ENCODE measurements at regions not wholly inside any gene's neighbourhood (a gene's known extent, or its start where the extent isn't known, plus 50 kb on each side); places are given as distances from the start of the nearest gene placed in this dataset.
A peak's percentile ranks its signal among the peaks of the same experiment; 100 is the strongest.

DNA sequence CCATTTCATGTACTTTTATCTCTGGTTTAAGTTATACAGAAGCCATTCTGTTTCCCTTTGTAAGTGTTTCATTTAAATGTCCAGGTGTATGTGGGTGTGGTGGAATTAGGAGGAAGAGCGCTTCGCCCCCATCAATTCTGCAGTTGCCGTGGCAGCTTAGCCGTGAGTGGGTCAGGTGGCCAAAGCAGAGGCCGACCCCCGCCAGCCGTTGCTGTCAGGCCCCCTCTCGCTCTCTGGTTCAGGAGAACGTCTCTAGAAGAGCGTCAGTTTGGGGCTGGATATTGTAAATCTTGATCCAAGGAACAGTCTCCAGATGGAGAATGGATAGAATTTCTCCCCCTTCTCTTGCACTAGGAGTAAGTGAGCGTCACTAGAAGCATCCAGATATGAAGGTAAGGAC, 367.4 kb downstream of the FOXA2 start:
- no peak for DNase-seq

DNA sequence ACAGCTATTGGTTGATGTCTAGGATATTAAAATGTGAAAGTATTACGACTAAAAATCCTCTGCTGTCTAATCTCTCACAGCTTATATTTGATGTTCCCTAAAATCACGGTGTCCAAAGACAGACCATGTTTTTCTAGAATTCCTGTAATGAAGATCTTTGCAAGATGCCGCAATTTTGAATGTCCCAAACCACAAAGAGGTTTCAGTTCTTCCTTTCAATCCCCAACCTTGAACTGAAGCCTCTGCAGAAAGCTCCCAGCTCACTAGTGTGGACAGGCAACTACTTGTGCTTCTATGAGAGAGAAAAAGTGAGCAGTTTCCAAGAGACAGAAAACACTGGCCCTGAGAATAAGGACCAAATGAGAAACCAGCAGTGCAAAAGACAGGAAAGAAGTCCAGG, 370.1 kb downstream of the FOXA2 start:
- DNase-seq: no peak

DNA sequence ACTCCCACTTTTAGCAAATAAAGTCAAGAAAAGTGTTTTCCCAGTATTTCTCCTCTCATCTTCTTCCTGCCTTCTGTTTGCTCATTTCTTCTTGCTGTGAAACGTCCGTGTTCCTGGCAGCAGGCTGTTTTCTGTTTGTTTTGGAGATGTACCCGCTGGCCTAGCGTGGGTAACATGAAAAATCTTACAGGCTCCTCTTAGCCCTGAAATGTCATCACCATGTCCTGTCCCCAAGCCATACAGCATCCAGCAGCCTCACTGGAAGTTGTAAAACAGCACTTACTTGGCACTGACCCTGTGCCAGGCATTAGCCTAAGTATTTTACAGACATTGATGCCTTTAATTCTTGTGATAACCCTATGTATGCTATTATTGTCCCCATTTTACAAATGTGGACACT, 371.1 kb downstream of the FOXA2 start:
- DNase-seq: no peak

DNA sequence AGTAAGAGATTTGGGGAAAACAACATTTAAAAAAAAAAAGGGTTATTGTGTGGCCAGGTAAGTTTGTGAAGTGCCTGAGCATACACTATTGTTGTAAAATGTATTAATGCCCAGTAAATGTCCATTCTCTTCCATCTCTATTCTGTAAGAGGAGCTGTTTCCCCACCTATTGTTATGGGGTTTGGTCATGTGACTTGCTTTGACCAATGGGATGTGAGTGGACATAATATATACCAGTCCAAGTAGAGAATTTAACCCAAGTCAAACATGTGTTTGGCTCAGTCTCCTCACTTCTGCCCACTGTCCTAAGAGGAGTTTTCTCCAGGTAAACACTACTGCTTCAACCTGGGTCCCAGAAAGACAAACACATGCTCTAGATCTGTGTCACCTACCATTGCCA, 377.1 kb downstream of the FOXA2 start:
- no peak for DNase-seq

DNA sequence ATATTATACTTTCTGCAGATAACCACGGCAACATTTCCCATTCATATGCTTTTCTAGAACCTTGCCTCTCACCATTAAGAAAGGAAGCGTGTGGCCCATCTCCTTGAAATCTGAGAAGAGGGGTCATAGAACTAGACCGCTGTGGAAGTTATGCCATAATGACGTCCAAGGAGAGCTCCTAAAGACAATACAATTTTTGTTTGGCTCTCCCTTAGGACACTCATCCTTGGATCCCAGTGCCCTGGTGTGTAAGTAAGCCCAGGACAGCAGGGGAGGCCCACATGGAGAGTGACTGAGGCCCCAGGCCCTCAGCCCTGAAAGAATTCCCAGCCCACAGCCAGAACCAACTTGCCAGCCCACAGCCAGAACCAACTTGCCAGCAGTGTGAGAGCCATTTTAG, 379.6 kb downstream of the FOXA2 start:
- no peak for DNase-seq

DNA sequence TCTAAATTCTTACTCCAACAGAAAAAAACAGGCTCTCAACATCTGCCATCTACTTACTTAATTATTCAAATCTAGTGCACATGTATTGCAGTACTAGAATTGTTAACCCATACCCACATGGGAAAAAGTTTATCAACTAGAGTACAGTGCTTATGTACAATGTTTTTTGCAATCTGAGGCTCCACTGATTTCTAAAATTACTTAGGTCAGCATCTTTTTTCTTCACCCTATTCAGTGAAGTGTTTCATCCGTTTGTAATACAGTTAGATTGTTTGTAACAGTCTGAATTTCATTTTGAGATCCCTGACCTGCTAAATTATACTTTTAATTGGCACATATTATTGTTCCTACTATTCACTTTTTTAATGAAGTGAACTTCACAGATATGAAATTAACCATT, 402.2 kb downstream of the FOXA2 start:
- no peak for DNase-seq

DNA sequence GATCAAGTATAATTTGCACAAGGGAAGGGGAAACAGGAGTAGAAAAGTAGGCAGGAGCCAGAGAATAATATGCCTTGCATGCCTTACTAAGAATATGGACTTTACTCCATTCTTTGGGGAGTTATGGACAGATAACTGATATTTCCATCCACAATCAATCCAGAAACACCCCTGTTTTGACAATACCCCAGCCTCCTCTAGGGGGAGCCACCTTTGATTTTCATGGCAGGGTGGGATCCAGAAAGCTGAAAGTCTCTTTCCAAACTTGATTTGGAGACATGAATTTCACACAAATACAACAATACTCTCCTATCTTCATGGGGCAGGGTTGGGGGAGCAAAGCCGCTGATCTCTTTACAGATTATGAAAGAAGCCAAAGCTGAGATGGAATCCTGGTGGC, 404.1 kb downstream of the FOXA2 start:
- no peak for DNase-seq

DNA sequence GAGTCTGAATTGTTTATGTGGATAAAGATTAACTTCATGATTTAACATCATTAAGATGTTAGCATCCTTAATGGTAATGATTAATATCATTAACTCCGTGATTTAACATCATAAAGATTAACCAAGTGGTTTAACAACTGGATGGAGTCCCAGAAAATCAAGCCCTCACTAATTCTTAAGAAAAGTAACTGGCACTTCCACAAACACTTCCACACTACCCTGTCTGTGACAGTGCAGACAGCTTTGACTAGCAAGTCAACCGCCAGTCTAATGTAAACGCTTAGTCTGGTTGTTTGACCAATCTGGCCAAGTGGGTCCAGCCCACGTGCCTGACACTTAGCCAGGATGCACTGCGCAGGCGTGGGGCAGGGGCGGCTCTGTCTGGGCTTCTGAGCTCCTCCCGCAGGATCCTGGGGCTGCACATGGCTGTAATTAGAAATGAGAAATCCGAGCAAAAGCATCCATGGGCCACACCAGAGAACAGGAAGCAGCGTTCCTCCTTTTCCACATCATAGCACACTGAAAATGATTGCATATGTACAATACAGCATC, 424.2 kb downstream of the FOXA2 start:
- no peak for DNase-seq

DNA sequence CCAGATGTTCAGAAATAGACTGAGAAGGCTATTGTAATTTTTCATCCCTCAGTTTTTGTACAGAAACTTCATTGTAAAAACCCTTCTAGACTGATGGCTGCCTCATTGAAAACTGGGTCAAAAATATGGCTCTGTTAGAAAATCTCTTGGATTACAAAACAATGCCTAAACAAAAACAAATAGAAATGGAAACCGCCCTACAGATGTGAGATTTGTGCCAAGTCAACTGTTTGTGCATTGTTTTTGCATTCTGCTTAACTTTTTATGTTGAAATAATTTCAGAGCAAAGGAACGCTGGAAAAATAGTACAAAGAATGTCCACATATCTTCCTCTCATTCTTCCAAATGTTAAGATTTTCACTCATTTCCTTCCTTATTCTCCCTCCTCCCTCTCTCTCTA, 425.1 kb downstream of the FOXA2 start:
- no peak for DNase-seq

DNA sequence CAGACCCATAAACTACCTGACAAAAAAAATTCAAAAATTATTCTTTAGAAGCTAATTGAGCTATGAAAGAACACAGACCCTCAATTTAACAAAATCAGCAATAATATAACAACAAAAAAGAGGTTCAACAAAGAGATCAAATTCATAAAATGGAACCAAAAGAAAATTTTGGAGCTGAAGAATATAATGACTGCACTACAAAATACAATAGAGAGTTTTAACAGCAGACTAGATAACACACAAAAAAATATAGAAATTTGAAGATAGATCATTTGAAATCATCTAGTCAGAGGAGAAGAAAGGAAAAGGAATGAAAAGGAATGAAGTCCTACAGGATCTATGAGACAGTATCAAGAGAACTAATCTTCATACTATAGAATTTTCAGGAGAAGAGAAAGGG, 422.1 kb downstream of the PAX1 start:
- no peak for DNase-seq

DNA sequence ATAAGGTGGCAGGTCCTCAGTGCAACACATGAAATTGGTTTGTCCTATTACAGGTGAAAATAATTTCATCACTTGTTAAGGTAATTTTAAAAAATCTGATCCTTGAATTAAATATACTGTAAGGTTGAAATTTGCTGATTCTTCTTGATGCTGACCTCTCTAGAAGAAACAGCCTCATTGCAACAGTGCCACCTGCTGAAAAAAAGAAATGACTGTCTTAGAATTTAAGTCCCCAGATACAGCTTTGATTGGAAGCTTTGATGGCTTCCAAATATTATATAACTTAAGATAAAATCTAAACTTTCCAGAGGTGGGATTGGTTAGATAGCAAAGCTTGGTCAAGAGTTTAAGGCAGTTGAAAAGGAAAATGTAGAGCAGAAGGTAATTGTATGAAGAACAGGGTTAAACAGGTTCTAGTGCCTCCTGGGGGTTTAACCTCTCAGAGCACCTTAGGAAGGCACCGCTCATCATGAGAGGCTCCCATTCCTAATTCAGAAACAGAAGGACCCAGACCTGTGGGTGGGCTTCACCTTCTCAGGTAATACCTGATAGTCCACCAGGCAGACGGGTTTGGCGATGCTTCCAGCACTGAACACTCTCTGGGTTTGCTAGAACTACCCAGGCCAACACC, 401.0 kb downstream of the PAX1 start:
- DNase-seq: peak in 1 of 2 experiments; percentile 9

DNA sequence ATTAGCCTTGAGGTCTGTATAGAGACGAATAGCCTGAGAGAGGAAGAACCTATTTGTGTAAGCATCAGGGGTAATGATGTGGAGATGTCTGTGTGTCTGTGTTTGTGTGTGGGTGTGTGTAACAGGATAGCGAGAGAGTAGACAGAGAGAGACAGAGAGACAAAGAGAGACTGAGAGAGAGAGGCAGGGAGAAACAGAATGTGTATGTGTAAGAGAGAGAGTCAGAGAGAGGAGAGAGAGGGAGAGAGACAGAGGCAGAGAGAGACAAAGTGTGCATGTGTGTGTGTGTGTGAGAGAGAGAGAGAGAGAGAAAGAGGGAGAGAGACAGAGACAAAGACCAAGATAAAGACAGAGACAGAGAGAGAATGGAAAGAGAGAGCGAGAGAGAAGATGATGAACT, 396.1 kb downstream of the PAX1 start:
- DNase-seq: no peak

DNA sequence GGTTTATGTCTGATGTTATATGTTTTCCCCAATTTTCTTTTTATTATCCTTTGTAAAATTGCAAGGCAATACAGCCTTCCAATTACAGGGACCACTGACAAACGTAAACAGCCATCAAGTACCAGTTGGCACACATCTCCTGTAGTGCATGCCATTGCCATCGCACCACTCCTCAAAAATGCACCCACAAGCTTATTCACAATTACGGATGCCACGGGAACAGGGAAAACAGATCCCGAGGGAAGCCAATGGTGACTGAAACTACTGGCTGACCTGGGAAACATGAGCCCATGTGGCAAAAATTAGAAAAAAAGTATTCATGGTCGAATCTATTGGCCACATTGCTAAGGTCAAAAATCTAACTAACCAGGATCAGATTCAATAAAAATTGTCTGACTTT, 395.2 kb downstream of the PAX1 start:
- DNase-seq: no peak

DNA sequence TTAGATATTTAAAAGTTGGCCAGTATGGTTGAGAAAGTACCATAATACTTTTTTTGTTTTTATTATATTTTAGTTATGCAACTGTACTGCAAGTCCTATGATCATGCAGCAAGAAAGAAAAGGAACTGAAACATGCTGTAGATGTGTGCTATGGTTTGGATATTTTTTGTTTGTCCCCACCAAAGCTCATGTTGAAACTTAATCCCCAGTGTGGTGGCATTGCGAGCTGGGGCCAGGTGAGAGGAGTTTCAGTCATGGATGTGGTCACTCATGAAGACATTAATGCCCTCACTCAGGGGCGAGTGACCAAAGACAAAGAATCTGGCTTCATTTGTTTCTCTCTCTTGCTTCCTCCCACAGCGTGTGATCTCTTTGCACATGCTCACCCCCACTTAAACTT, 393.9 kb downstream of the PAX1 start:
- no peak for DNase-seq

DNA sequence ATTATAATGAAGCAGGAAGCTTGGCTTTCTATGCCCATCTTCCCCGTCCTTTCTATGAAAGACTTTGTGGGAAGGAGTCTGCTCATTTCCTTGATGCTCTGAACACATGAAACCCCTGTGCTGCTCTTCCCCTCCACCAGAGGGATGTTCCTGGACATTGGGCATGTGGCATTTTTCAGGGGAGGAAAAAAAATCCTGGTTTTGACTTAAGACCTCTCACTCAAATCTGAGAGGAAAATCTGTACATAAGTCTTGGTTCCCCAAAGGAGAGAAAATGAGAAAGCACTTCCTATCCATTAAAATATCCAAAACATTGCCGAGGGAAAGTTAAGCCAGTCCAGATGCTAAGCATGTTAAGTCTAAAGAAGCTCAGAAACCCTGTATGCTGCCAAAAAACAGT, 393.0 kb downstream of the PAX1 start:
- DNase-seq: no peak

DNA sequence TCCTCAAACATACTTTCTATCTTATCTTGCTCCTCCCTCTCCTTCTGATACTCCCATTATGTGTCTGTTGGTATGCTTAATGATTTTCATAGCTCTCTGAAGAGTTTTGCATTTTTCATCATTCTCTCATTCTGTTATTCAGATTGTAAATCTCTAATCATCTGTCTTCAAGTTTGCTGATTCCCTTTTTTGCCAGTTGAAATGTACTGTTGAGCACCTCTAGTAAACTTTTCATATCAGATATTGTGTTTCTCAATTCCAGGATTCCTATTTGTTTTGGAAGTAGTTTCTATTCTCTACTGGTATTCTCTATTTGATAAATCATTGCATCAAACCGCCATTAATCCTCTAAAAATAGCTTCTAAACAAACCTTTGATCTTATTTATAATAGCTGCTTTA, 387.7 kb downstream of the PAX1 start:
- DNase-seq: no peak

DNA sequence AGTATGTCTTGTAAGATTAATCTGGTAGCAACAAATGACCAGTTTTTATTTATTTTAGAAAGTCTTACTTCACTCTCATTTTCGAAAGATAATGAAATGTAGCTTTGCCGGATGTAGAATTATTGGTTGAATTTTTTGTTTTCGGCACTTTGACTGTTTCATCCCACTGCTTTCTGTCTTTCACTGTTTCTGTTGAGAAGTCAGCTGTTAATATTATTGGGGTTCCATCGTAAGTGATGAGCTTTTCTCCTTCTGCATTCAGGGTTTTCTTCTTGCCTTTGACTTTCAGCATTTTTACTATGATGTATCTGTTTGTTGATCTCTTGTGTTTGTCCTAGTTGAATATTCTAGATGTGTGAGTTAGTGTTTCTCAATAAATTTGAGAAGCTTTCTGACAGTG, 383.4 kb downstream of the PAX1 start:
- no peak for DNase-seq

DNA sequence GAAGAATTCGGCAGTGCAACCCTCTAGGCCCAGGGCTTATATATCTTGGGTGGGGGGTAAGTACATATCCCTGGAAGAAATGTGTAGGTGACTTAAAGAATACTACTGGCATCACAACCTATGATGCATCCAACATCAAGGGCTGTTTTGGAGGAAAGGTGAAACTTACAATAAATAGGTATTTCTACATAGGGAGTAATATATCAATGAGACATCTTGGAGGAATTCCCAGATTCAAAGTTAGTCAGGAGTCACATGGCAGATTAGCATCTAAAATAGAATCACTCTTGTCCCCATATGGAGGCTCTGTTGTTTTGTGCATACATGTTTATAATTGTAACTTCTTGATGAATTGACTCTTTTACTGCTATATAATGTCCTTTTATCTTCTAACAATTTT, 375.5 kb downstream of the PAX1 start:
- DNase-seq: no peak

DNA sequence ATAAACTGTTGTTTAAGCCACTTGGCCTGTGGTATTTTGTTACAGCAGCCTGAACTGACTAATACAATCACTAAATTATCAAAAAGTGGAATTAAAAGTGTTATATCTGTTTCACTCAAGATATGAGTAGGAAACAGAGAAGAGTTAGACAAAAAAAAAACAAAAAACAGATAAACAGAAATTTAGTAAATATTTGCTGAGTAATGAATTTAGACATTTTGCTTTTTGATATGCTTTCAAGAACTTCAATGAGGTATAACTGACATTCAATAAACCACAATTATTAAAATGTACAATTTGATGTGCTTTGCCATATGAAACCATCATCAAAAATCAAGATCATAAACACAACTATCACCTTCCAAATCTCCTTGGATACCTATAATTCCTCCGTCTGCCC, 369.2 kb downstream of the PAX1 start:
- no peak for DNase-seq

DNA sequence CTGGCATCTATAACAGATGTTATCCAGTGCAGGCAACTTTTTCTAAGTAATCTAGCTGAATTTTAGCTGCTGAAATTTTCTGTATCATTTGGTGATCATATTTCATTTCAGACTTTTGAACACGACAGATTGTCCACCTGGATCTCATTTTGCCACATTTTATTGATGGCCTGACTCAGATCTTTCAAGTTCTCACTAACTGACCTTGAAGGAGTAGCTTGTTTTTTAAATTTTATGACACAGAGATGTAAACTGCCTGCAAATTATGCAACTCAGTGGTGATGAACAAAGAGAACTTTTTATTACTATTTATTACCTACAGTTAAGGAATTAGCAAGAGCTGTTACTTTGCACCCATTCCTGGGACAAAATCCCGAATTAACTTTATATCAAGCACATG, 366.4 kb downstream of the PAX1 start:
- no peak for DNase-seq

DNA sequence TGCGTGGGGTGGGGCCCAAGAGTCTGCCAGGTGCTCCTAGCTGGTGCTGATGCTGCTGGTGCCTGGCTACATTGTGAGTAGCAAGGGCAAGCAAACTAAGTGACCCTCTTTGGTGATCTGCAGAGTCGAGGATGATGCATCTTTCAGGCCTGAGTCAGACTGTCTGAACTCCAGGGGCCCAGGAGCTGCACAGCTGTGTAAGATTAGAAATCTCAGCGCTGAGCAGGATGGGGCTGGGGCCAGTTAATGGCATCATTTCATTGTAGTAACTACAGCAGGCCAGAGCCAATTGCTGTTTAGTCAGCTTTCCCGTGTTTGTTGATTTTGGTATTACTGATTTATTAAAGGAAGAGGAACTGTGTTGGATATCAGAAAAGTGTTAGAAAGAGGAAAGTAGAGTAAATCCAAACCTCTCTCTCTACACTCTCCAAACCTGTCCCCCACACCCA, 365.2 kb downstream of the PAX1 start:
- DNase-seq: no peak

DNA sequence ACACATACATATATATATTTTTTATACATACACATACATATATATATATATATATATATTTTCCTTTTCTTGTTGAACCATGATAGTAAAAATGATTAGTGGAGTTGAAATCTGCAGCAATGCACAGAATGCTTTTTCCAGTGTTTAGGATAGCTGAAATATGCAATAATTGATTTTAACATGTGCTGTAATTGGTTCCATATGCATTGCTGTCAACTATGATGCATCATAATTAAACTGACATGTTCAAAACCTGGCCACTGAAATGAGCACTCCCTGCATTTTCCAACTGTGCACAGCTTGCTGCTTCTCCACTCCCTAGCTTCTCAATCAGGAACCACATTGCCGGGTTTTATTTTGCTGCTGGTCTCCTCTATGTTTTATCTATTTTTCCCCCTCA, 358.3 kb downstream of the PAX1 start:
- no peak for DNase-seq

DNA sequence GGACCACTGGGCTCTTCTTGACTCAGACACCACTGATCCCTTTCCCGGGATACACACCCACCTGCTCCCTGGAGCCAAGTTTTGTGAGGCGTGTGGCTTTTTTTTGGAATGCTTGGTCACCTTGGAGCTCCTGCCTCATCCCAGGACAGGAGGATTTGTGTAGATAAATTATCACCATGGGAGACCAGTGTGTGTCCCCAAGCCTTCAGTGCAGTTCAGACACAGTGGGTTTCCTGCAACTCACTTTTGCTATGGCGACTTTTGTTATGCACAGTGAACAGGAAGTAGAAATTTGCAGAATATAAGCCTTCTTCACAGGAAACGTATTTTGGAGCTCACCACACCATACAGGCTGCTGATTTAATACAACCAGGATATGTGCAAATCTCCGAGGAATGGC, 357.4 kb downstream of the PAX1 start:
- DNase-seq: no peak

DNA sequence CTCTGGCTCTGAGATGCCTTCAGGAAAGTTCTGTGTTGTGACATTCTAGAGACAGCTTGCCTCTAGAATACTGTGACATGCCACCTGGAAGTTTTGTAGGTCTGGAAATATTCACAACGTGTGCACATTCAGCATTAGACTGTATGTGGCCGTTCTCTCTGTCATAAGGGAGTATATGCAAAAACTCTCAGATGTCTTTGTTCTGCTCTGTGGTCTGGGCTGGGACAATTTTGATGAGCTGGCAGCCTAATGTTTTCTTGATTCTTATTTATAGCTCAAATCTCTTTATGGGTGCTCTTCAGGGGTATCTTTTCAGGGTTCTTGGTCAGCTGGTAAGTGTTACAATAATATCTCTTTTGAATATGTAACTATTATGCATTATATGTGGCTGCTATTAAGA, 355.1 kb downstream of the PAX1 start:
- DNase-seq: no peak

DNA sequence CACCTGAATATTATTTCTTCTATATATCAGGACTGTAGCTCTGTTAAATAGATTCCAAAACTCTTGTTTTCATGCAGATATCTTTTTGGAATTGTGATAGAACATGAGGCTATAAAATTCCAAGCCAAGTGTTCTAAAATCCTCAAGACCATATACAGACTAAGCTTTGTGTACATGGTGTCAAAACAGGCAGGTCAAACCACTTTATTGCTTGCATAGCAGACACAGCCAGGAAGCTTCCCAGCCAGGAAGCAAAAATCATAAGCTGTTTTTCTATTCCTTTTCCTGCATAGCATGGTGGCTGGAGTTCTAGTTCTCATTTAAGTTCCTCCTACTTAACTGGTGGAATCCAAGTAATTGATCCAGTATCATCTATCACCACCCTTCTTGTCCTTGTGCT, 353.3 kb downstream of the PAX1 start:
- DNase-seq: no peak

DNA sequence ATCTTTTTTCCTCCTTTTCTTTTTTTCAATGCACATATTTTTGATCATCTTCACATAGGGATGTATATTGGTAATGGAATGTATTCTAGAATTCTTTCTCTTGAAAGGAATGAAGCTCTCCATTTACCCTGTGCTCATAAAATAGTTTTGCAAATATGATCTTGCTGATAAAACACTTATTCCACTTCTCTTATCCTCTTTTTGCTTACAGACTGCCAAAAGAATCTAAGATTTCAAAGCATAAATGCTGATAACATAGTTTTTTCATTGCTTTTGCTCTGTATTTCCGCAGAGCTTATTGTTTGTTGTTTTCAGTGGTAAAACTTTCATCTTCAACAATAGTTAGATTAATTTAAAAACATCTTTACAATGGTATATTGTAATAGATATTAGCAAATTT, 350.5 kb downstream of the PAX1 start:
- no peak for DNase-seq
